ENCODE measurements at regions not wholly inside any gene's neighbourhood (a gene's known extent, or its start where the extent isn't known, plus 50 kb on each side); places are given as distances from the start of the nearest gene placed in this dataset.

- intact Hi-C loops (cut with micrococcal nuclease), result no loop called here
- no peaks in the 10 kb centered on the region for H3K36me3 Mint-ChIP-seq (ENCODE audit: low read depth)
- DNase-seq (ENCODE audit: low spot score), result no peak
- H3K9me3 Mint-ChIP-seq, result peaks cover 9% of the 10 kb centered on the region
- no peaks in the 10 kb centered on the region for H3K27me3 Mint-ChIP-seq (ENCODE audit: low read depth)
- no peaks in the 10 kb centered on the region for H3K4me1 Mint-ChIP-seq (ENCODE audit: low read depth)
- H3K4me3 Mint-ChIP-seq (ENCODE audit: low read depth), result no peak overlapping the region
- no peak overlapping the region for H3K27ac Mint-ChIP-seq
These were observed 256.0 kb upstream of the TFAP2D start for GRCh38 chr6:50457351-50457750.

DNA sequence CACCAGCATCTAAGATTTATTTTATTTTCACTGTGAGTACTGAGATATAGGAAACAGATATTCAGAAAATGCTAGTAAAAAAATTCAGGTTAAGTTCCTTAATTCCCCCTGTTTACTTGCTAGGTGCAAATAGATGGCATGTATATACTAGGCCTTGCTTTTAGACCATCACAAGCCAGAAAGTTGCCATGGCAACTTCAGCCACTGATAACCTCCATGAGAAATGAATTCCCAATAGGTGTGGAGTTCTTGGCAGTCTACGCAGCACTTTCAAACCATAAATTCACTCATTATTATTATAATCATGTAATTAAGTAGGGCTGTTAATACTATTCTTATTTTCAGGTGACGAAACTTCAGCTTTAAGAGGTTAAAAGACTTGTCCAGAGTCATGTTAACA lies 251.6 kb upstream of the TFAP2D start:
- Mint-ChIP-seq H3K9me3 (no peaks in the 10 kb centered on the region), H3K4me1 (ENCODE audit: low read depth) (no peaks in the 10 kb centered on the region), H3K36me3 (ENCODE audit: low read depth) (no peaks in the 10 kb centered on the region), H3K4me3 (ENCODE audit: low read depth) (no peak overlapping the region), H3K27me3 (ENCODE audit: low read depth) (no peaks in the 10 kb centered on the region), H3K27ac (no peak overlapping the region)
- intact Hi-C loops (cut with micrococcal nuclease), result no loop called here
- DNase-seq (ENCODE audit: low spot score), result no peak

DNA sequence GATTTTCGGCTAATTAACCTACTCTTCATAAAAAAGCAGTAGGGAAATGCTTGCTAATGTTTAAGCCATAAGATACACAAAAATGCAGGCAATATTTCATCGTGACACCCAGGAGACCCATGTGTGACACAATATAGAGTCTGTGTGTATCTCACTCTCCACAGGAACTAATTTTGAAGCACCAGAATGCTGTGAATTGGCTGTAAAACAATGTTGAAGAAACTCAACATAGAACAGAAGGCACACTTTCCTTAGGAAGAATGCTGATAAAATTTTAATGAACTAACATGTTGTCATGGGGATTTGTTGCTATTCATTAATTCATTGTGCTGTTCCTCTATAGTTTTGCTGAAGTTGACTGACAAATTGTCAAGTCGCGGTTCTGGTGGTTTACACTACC lies 249.4 kb upstream of the TFAP2D start:
- DNase-seq (ENCODE audit: low spot score), result no peak
- Mint-ChIP-seq H3K36me3 (ENCODE audit: low read depth) (no peaks in the 10 kb centered on the region), H3K9me3 (no peaks in the 10 kb centered on the region), H3K4me3 (ENCODE audit: low read depth) (no peak overlapping the region), H3K4me1 (ENCODE audit: low read depth) (no peaks in the 10 kb centered on the region), H3K27ac (no peak overlapping the region), H3K27me3 (ENCODE audit: low read depth) (no peaks in the 10 kb centered on the region)
- intact Hi-C loops (cut with micrococcal nuclease), result no loop called here

DNA sequence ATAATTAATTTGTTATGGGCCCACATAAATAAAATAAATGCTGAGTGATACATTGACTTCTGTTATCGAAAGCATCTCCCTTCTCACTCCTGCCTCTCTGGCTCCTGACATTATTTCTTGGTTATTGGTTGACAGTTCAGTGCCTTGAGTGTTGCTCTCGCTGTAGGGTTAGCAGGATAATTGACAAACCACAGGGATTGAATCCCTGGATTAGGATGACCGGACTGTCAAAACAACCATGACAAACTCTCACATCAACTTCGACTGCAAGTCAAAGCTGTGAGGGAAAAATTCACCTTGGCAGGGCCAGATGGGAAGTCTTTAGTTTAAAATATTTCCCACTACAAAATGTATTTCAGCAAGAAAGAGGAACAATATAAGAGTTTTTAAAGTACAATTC lies 245.4 kb upstream of the TFAP2D start:
- DNase-seq (ENCODE audit: low spot score), result no peak
- Mint-ChIP-seq H3K9me3 (no peaks in the 10 kb centered on the region), H3K36me3 (ENCODE audit: low read depth) (no peaks in the 10 kb centered on the region), H3K27ac (no peak overlapping the region), H3K4me3 (ENCODE audit: low read depth) (no peak overlapping the region), H3K27me3 (ENCODE audit: low read depth) (no peaks in the 10 kb centered on the region), H3K4me1 (ENCODE audit: low read depth) (no peaks in the 10 kb centered on the region)
- intact Hi-C loops (cut with micrococcal nuclease), result no loop called here

DNA sequence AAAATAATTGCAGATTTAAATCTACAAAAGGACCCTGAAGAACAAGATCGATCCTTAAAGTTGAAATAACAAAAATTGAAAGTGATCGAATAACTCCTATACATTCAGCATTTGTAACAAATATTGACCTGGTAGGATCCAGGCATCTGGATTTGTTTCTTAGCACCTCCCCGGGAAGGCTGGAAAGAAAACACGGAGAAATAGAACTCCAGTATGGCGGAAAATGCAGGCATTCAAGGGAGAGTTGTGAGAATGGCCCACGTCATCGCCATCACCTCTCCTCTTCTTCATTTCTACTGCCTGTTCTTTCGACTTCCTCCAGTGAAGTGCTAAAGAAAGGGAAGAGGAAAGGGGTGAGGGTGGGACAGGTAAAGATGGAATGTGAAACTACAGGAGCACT lies 242.3 kb upstream of the TFAP2D start:
- Mint-ChIP-seq H3K4me3 (ENCODE audit: low read depth) (no peak overlapping the region), H3K27me3 (ENCODE audit: low read depth) (no peaks in the 10 kb centered on the region), H3K4me1 (ENCODE audit: low read depth) (no peaks in the 10 kb centered on the region), H3K36me3 (ENCODE audit: low read depth) (no peaks in the 10 kb centered on the region), H3K9me3 (peaks cover 6% of the 10 kb centered on the region), H3K27ac (no peak overlapping the region)
- no peak for DNase-seq (ENCODE audit: low spot score)
- intact Hi-C loops (cut with micrococcal nuclease), result no loop called here

GRCh38 chr6:50510361-50510760 lies 203.0 kb upstream of the TFAP2D start:
- H3K4me1 Mint-ChIP-seq (ENCODE audit: low read depth), result no peaks in the 10 kb centered on the region

DNA sequence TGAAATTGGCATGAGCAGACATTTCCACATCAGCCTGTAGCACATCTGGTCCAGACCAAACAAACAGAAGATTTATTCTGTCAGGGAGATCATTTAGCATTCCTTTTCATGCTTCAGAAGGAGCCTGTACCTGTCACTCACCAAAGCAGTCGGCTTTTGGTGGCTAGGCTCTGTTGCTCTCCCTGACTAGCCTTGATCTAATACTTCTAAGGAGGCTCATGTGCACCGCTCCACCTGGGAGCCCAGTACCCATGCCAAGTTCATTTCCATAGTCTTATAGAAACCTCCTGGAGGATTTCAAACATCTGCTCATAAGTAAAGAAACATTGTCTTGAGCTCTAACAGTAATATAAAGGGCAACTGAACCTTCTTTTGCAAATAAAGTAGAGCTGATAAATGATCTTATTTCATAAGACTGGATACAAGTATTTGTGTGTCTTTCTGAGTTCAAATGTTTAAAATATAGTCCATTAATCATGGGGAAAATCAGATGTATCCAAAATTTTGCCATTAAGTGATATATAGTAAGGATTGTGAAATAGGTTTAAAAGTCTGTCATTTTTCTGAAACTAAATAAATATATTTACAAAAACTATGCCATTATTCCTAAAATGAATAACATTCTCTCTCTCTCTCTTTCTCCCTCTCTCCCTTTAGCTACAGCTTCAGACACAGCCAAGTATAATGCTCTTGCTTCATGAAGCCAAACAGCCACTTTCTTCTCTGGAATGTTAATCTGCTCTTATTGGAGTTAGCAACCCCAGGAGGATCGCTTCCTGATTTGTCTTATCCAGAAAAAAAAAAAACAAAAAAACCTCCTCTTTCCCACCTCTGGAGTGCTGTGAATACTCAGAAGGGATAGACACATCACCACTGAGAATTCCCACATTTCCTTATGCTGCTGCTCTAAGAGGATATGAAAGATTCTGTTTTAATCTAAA lies 192.7 kb upstream of the TFAP2D start:
- DNase-seq (ENCODE audit: low spot score), result no peak
- no peaks in the 10 kb centered on the region for H3K27me3 Mint-ChIP-seq (ENCODE audit: low read depth)
- H3K36me3 Mint-ChIP-seq (ENCODE audit: low read depth), result no peaks in the 10 kb centered on the region
- H3K27ac Mint-ChIP-seq, result no peak overlapping the region
- intact Hi-C loops (cut with micrococcal nuclease), result no loop called here
- H3K4me1 Mint-ChIP-seq (ENCODE audit: low read depth), result no peaks in the 10 kb centered on the region
- no peaks in the 10 kb centered on the region for H3K9me3 Mint-ChIP-seq
- no peak overlapping the region for H3K4me3 Mint-ChIP-seq (ENCODE audit: low read depth)

More at GRCh38 chr6:50510361-50510760, 203.0 kb upstream of the TFAP2D start:
- intact Hi-C loops (cut with micrococcal nuclease), result no loop called here
- H3K36me3 Mint-ChIP-seq (ENCODE audit: low read depth), result no peaks in the 10 kb centered on the region
- no peak overlapping the region for H3K4me3 Mint-ChIP-seq (ENCODE audit: low read depth)
- no peak overlapping the region for H3K27ac Mint-ChIP-seq
- no peaks in the 10 kb centered on the region for H3K27me3 Mint-ChIP-seq (ENCODE audit: low read depth)
- peaks cover 9% of the 10 kb centered on the region for H3K9me3 Mint-ChIP-seq
- no peak for DNase-seq (ENCODE audit: low spot score)

GRCh38 chr6:50524341-50524740 lies 189.0 kb upstream of the TFAP2D start:
- H3K4me3 Mint-ChIP-seq (ENCODE audit: low read depth), result no peak overlapping the region
- no peaks in the 10 kb centered on the region for H3K4me1 Mint-ChIP-seq (ENCODE audit: low read depth)
- no peaks in the 10 kb centered on the region for H3K36me3 Mint-ChIP-seq (ENCODE audit: low read depth)
- H3K27ac Mint-ChIP-seq, result no peak overlapping the region
- no peak for DNase-seq (ENCODE audit: low spot score)
- H3K27me3 Mint-ChIP-seq (ENCODE audit: low read depth), result no peaks in the 10 kb centered on the region
- intact Hi-C loops (cut with micrococcal nuclease), result no loop called here
- H3K9me3 Mint-ChIP-seq, result no peaks in the 10 kb centered on the region

DNA sequence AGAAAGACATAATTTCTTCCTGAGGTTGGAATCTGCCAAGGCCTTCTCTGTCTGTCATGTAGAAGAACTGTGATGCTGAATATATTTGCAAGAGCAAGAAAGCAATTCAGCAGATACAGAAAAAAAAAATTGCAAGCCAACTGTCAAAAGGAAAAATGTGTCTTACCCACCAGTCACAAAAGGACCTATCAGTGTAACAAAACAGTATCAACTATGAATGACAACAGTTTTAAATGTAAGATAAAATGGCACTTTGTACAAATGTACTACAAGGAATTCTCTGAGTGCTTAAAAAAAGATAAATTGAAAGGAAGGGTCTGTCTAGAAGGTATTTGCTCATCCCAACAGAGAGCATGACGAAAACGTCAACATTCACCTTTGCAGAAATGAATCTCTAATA lies 185.3 kb upstream of the TFAP2D start:
- Mint-ChIP-seq H3K9me3 (no peaks in the 10 kb centered on the region), H3K4me3 (ENCODE audit: low read depth) (no peak overlapping the region), H3K4me1 (ENCODE audit: low read depth) (no peaks in the 10 kb centered on the region), H3K36me3 (ENCODE audit: low read depth) (no peaks in the 10 kb centered on the region), H3K27ac (no peak overlapping the region), H3K27me3 (ENCODE audit: low read depth) (no peaks in the 10 kb centered on the region)
- intact Hi-C loops (cut with micrococcal nuclease), result no loop called here
- no peak for DNase-seq (ENCODE audit: low spot score)

DNA sequence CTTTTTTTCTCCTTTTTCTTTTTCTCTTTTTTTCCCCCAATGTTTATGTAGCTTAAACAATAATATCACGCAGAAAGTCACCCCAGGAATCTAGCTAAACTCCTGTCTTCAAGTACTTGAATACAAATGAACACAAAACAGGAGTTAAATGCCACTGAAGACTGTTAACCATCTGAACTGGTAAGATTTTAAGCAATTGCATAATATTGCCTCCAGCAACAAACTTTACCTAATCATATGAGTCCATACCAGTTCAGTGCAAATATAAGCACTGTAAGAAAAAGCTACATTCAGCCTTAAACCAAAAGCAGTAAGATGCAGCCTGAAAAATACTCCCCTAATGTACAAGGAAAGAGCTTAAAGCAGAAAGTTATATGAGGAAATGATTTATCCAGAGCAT lies 173.9 kb upstream of the TFAP2D start:
- Mint-ChIP-seq H3K4me1 (ENCODE audit: low read depth) (no peaks in the 10 kb centered on the region), H3K36me3 (ENCODE audit: low read depth) (no peaks in the 10 kb centered on the region), H3K27me3 (ENCODE audit: low read depth) (no peaks in the 10 kb centered on the region), H3K27ac (no peak overlapping the region), H3K9me3 (no peaks in the 10 kb centered on the region), H3K4me3 (ENCODE audit: low read depth) (no peak overlapping the region)
- intact Hi-C loops (cut with micrococcal nuclease), result no loop called here
- no peak for DNase-seq (ENCODE audit: low spot score)

DNA sequence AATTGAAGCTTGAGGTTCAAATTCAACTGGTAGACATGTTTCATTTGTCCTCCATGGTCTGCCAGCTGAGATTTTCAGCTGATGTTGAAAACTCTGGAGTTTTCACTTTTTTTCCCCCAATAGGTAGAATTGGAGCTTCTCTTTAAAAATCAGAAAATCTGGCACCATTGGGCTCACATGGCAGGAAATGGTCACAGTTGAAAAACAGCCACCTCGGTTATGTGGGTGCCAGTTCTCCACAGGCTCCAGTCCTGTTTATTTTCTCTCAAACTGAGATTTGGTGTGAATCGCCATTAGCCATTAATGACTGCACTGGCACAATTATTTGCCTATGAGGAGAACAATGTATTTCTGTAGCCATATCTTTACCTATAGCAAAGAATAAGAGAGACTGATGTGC lies 171.4 kb upstream of the TFAP2D start:
- no peaks in the 10 kb centered on the region for H3K4me1 Mint-ChIP-seq (ENCODE audit: low read depth)
- no peaks in the 10 kb centered on the region for H3K27me3 Mint-ChIP-seq (ENCODE audit: low read depth)
- H3K36me3 Mint-ChIP-seq (ENCODE audit: low read depth), result no peaks in the 10 kb centered on the region
- intact Hi-C loops (cut with micrococcal nuclease), result no loop called here
- no peaks in the 10 kb centered on the region for H3K9me3 Mint-ChIP-seq
- no peak for DNase-seq (ENCODE audit: low spot score)
- H3K27ac Mint-ChIP-seq, result no peak overlapping the region
- H3K4me3 Mint-ChIP-seq (ENCODE audit: low read depth), result no peak overlapping the region

- no peak for DNase-seq (ENCODE audit: low spot score)
- H3K36me3 Mint-ChIP-seq (ENCODE audit: low read depth), result no peaks in the 10 kb centered on the region
These were observed 169.7 kb upstream of the TFAP2D start for GRCh38 chr6:50543666-50544065.

DNA sequence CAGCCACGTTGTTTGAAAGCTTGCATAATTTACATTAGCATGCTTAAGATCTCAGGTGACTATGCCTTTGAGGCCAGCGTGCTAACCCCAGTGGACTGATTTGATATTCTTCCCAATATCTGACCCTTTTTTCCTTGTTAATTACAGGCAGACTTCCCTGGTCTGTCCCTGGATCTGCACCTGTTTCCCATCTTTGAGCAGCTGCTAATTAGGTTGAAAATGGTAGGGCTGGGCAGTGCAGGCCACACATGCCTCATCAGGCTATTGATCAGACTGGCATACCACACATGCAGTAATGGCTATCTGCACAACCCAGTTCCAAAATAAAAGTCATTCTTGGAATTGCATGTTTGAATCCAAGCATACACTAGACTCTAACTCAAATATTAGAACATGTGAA lies 164.3 kb upstream of the TFAP2D start:
- intact Hi-C loops (cut with micrococcal nuclease), result no loop called here
- Mint-ChIP-seq H3K27me3 (ENCODE audit: low read depth) (no peaks in the 10 kb centered on the region), H3K36me3 (ENCODE audit: low read depth) (no peaks in the 10 kb centered on the region), H3K9me3 (peaks cover 7% of the 10 kb centered on the region), H3K4me1 (ENCODE audit: low read depth) (no peaks in the 10 kb centered on the region), H3K4me3 (ENCODE audit: low read depth) (no peak overlapping the region), H3K27ac (no peak overlapping the region)
- DNase-seq (ENCODE audit: low spot score), result no peak

More at GRCh38 chr6:50543666-50544065, 169.7 kb upstream of the TFAP2D start:
- H3K9me3 Mint-ChIP-seq, result no peaks in the 10 kb centered on the region
- intact Hi-C loops (cut with micrococcal nuclease), result no loop called here
- H3K4me3 Mint-ChIP-seq (ENCODE audit: low read depth), result no peak overlapping the region
- no peaks in the 10 kb centered on the region for H3K4me1 Mint-ChIP-seq (ENCODE audit: low read depth)
- no peak overlapping the region for H3K27ac Mint-ChIP-seq
- no peaks in the 10 kb centered on the region for H3K27me3 Mint-ChIP-seq (ENCODE audit: low read depth)
